ENCODE measurements at regions not wholly inside any gene's neighbourhood (a gene's known extent, or its start where the extent isn't known, plus 50 kb on each side); places are given as distances from the start of the nearest gene placed in this dataset.

- TF ChIP-seq HNRNPLL (IDR thresholded peaks at IDR 0.05; ENCODE audit: low read depth, low read length, poor library complexity, severe bottlenecking): no peak
- TF ChIP-seq ZNF140 (CRISPR knock-in tag; IDR thresholded peaks at IDR 0.05): no peak
- TF ChIP-seq CEBPB (tag; IDR thresholded peaks at IDR 0.05): peak; percentile 96
- TF ChIP-seq ZNF384 (IDR thresholded peaks at IDR 0.05; ENCODE audit: low read depth, low read length): no peak
- no peak for TF ChIP-seq RREB1 (CRISPR knock-in tag; IDR thresholded peaks at IDR 0.05)
- TF ChIP-seq STAT6 (CRISPR knock-in tag; IDR thresholded peaks at IDR 0.05): no peak
- no peak for TF ChIP-seq ZNF695 (CRISPR knock-in tag; IDR thresholded peaks at IDR 0.05)
- TF ChIP-seq NR2C2 (CRISPR knock-in tag; IDR thresholded peaks at IDR 0.05): no peak
- TF ChIP-seq NR2C2 (tag; IDR thresholded peaks at IDR 0.05): 0 out of 2 replicates have a peak, but pooled peaks have one; percentile 46
- no peak for TF ChIP-seq CGGBP1 (CRISPR knock-in tag; IDR thresholded peaks at IDR 0.05)
- no peak; the same call in 1 of the 2 replicates for TF ChIP-seq MTA3 (IDR thresholded peaks at IDR 0.05; ENCODE audit: borderline replicate concordance)
- no peak for TF ChIP-seq ZC3H11A (IDR thresholded peaks at IDR 0.05; ENCODE audit: low read depth, low read length)
- no peak for TF ChIP-seq ZFP30 (CRISPR knock-in tag; IDR thresholded peaks at IDR 0.05; ENCODE audit: borderline replicate concordance)
- no peak for TF ChIP-seq RUNX1 (IDR thresholded peaks at IDR 0.05; ENCODE audit: low read depth)
- TF ChIP-seq ZBTB49 (CRISPR knock-in tag; IDR thresholded peaks at IDR 0.05; ENCODE audit: borderline replicate concordance): no peak
- TF ChIP-seq NCOA6 (IDR thresholded peaks at IDR 0.05): no peak
Measured at GRCh38 chr6:109237077-109237985, 142.0 kb downstream of the CEP57L1 start (continued).

Data from K562 (cell line).